BE2C (cell line): ENCODE measurements at regions not wholly inside any gene's neighbourhood (a gene's known extent, or its start where the extent isn't known, plus 50 kb on each side); places are given as distances from the start of the nearest gene placed in this dataset.

Experiments
- DNase-seq: peaks from one replicate; pipeline ENCODE4 v3.0.0-alpha.2; 2020
- H3K27me3 ChIP-seq: fragments of 250-450 bp; sonication (Bioruptor Pico); 2 replicates; pipeline ENCODE4 v1.5.1; 2020; ENCODE audit warnings: mild to moderate bottlenecking
- H3K36me3 ChIP-seq: fragments of 250-450 bp; sonication (Bioruptor Pico); 2 replicates; pipeline ENCODE4 v1.5.1; 2020; ENCODE audit warnings: mild to moderate bottlenecking
- H3K4me1 ChIP-seq: fragments of 250-450 bp; sonication (Bioruptor Pico); 2 replicates; pipeline ENCODE4 v1.5.1; 2020
- H3K4me3 ChIP-seq: 2 replicates; pipeline ENCODE4 v1.5.1; 2011; ENCODE audit warnings: low read depth, low read length
- H3K9me3 ChIP-seq: fragments of 250-450 bp; sonication (Bioruptor Pico); 2 replicates; pipeline ENCODE4 v1.5.1; 2020
- CTCF ChIP-seq: IDR thresholded peaks from 2 replicates; pipeline ENCODE4 v1.5.1; 2012; ENCODE audit warnings: mild to moderate bottlenecking, low read depth, low read length

GRCh38 chr22:48098243-48098920 lies 1335.9 kb downstream of the TBC1D22A start:
- no peak for DNase-seq

GRCh38 chr22:48097723-48098122 lies 1335.3 kb downstream of the TBC1D22A start:
- no peaks in the 10 kb centered on the region for H3K36me3 ChIP-seq
- no peak for DNase-seq
- H3K4me1 ChIP-seq: no peaks in the 10 kb centered on the region
- H3K9me3 ChIP-seq: no peaks in the 10 kb centered on the region
- no peak overlapping the region for H3K4me3 ChIP-seq
- H3K27me3 ChIP-seq: no peaks in the 10 kb centered on the region
- no peak for TF ChIP-seq CTCF

More at GRCh38 chr22:48098243-48098920, 1335.9 kb downstream of the TBC1D22A start:
- Histone ChIP-seq H3K27me3 (no peaks in the 10 kb centered on the region), H3K36me3 (no peaks in the 10 kb centered on the region), H3K4me3 (no peak overlapping the region), H3K4me1 (no peaks in the 10 kb centered on the region), H3K9me3 (no peaks in the 10 kb centered on the region; the same call in 1 of the 2 replicates)
- TF ChIP-seq CTCF: no peak

GRCh38 chr22:48096851-48097665 lies 1334.6 kb downstream of the TBC1D22A start:
- no peaks in the 10 kb centered on the region for H3K36me3 ChIP-seq
- DNase-seq: no peak
- no peaks in the 10 kb centered on the region for H3K9me3 ChIP-seq
- no peaks in the 10 kb centered on the region for H3K27me3 ChIP-seq
- TF ChIP-seq CTCF: no peak
- no peak overlapping the region for H3K4me3 ChIP-seq
- no peaks in the 10 kb centered on the region for H3K4me1 ChIP-seq

- H3K27me3 ChIP-seq: no peaks in the 10 kb centered on the region
- no peak for TF ChIP-seq CTCF
- H3K4me1 ChIP-seq: no peaks in the 10 kb centered on the region
- H3K36me3 ChIP-seq: no peaks in the 10 kb centered on the region
- H3K4me3 ChIP-seq: no peak overlapping the region
- no peak for DNase-seq
- no peaks in the 10 kb centered on the region for H3K9me3 ChIP-seq
Measured at GRCh38 chr22:48096411-48096810, 1334.0 kb downstream of the TBC1D22A start.

- no peaks in the 10 kb centered on the region for H3K36me3 ChIP-seq
- H3K27me3 ChIP-seq: no peaks in the 10 kb centered on the region
- H3K4me1 ChIP-seq: no peaks in the 10 kb centered on the region
- no peak for TF ChIP-seq CTCF
- no peak for DNase-seq
- H3K9me3 ChIP-seq: no peaks in the 10 kb centered on the region
- H3K4me3 ChIP-seq: no peak overlapping the region
Measured at GRCh38 chr22:48093981-48094380, 1331.5 kb downstream of the TBC1D22A start.

- no peak overlapping the region for H3K4me3 ChIP-seq
- TF ChIP-seq CTCF: no peak
- H3K9me3 ChIP-seq: no peaks in the 10 kb centered on the region
- no peaks in the 10 kb centered on the region for H3K27me3 ChIP-seq
- no peaks in the 10 kb centered on the region for H3K4me1 ChIP-seq
- H3K36me3 ChIP-seq: no peaks in the 10 kb centered on the region
- no peak for DNase-seq
Measured at GRCh38 chr22:48092866-48093265, 1330.4 kb downstream of the TBC1D22A start.
